ENCODE measurements at regions not wholly inside any gene's neighbourhood (a gene's known extent, or its start where the extent isn't known, plus 50 kb on each side); places are given as distances from the start of the nearest gene placed in this dataset.

DNA sequence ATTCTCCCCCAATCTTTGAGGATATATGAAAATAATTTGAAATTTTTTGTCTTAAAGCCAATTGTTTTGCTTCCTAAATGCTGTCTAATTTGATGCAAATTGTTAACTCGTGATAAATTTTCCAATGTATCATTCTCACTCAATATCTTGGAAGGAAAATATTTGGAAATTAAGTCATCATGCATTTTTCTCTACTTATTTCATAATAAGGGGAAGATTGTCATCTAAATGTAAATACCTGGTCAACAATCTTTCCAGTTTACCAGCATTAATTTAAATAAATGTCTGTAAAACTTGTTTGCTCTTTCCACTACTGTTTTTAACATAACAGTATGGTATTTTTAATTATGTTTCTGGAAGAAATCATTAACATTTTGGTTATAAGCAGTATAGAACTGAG, 78.3 kb upstream of the KCTD3 start:
- H3K9me2 ChIP-seq (ENCODE audit: insufficient read depth, low read length), result no peaks in the 10 kb centered on the region
- TF ChIP-seq, protein P1, sequence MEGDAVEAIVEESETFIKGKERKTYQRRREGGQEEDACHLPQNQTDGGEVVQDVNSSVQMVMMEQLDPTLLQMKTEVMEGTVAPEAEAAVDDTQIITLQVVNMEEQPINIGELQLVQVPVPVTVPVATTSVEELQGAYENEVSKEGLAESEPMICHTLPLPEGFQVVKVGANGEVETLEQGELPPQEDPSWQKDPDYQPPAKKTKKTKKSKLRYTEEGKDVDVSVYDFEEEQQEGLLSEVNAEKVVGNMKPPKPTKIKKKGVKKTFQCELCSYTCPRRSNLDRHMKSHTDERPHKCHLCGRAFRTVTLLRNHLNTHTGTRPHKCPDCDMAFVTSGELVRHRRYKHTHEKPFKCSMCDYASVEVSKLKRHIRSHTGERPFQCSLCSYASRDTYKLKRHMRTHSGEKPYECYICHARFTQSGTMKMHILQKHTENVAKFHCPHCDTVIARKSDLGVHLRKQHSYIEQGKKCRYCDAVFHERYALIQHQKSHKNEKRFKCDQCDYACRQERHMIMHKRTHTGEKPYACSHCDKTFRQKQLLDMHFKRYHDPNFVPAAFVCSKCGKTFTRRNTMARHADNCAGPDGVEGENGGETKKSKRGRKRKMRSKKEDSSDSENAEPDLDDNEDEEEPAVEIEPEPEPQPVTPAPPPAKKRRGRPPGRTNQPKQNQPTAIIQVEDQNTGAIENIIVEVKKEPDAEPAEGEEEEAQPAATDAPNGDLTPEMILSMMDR (conservative IDR thresholded peaks at IDR 0.05; ENCODE audit: low read length), result no peak
- TF ChIP-seq EZH2phosphoT487 (IDR thresholded peaks at IDR 0.05; ENCODE audit: borderline replicate concordance, low read depth, low read length), result no peak
- DNase-seq (ENCODE audit: low spot score), result no peak
- no peak overlapping the region for H3K4me3 ChIP-seq (ENCODE audit: low read depth, low read length, poor library complexity, severe bottlenecking)
- no peak overlapping the region for H2AFZ ChIP-seq (ENCODE audit: low read length)
- BruUV-seq (replicated peaks), result no TSS peak
- no peaks in the 10 kb centered on the region for H3K9me3 ChIP-seq (ENCODE audit: low read length)
- ChIA-PET CTCF (ENCODE audit: unreplicated experiment) (no interaction called here), POLR2A (no interaction called here)
- H4K20me1 ChIP-seq (ENCODE audit: insufficient read depth, low read length), result no peaks in the 10 kb centered on the region
- no peak overlapping the region for H3K27ac ChIP-seq (ENCODE audit: low read depth, low read length, poor library complexity, severe bottlenecking)
- H3K4me2 ChIP-seq (ENCODE audit: low read length), result no peak overlapping the region
- no peaks in the 10 kb centered on the region for H3K36me3 ChIP-seq (ENCODE audit: insufficient read depth, low read length)
- H3K4me1 ChIP-seq (ENCODE audit: insufficient read depth, low read length, poor library complexity, severe bottlenecking), result no peaks in the 10 kb centered on the region
- intact Hi-C loops (cut with micrococcal nuclease; ENCODE audit: unreplicated experiment), result no loop called here
- no peaks in the 10 kb centered on the region for H3K79me2 ChIP-seq (ENCODE audit: insufficient read depth, low read depth, low read length)

- ChIA-PET CTCF (ENCODE audit: unreplicated experiment) (no interaction called here), POLR2A (interaction anchor here (0.6 to 0.7 kb wide), 2 partner anchors 8 to 30 kb away, joined by 3 read pairs; no protein-coding TSS in a partner anchor)
- no peak overlapping the region for H3K4me2 ChIP-seq (ENCODE audit: low read length)
- no peaks in the 10 kb centered on the region for H3K79me2 ChIP-seq (ENCODE audit: insufficient read depth, low read depth, low read length)
- H4K20me1 ChIP-seq (ENCODE audit: insufficient read depth, low read length), result no peaks in the 10 kb centered on the region
- H3K9me2 ChIP-seq (ENCODE audit: insufficient read depth, low read length), result no peaks in the 10 kb centered on the region
- H3K4me3 ChIP-seq (ENCODE audit: low read depth, low read length, poor library complexity, severe bottlenecking), result no peak overlapping the region
- H3K27ac ChIP-seq (ENCODE audit: low read depth, low read length, poor library complexity, severe bottlenecking), result no peak overlapping the region
- H3K9me3 ChIP-seq (ENCODE audit: low read length), result no peaks in the 10 kb centered on the region
- no peaks in the 10 kb centered on the region for H3K4me1 ChIP-seq (ENCODE audit: insufficient read depth, low read length, poor library complexity, severe bottlenecking)
- H3K36me3 ChIP-seq (ENCODE audit: insufficient read depth, low read length), result no peaks in the 10 kb centered on the region
- no peak for TF ChIP-seq EZH2phosphoT487 (IDR thresholded peaks at IDR 0.05; ENCODE audit: borderline replicate concordance, low read depth, low read length)
- TF ChIP-seq, protein P1 (conservative IDR thresholded peaks at IDR 0.05; ENCODE audit: low read length), result no peak
- no peak for DNase-seq (ENCODE audit: low spot score)
- no TSS peak for BruUV-seq (replicated peaks)
- intact Hi-C loops (cut with micrococcal nuclease; ENCODE audit: unreplicated experiment), result no loop called here
- no peak overlapping the region for H2AFZ ChIP-seq (ENCODE audit: low read length)
Observed at GRCh38 chr1:215489771-215490565, 77.1 kb upstream of the KCTD3 start.

- no peak overlapping the region for H3K27ac ChIP-seq (ENCODE audit: low read depth, low read length, poor library complexity, severe bottlenecking)
- no TSS peak for BruUV-seq (replicated peaks)
- H3K79me2 ChIP-seq (ENCODE audit: insufficient read depth, low read depth, low read length), result no peaks in the 10 kb centered on the region
- no peak overlapping the region for H2AFZ ChIP-seq (ENCODE audit: low read length)
- no peak overlapping the region for H3K4me2 ChIP-seq (ENCODE audit: low read length)
- no peaks in the 10 kb centered on the region for H3K4me1 ChIP-seq (ENCODE audit: insufficient read depth, low read length, poor library complexity, severe bottlenecking)
- H3K9me3 ChIP-seq (ENCODE audit: low read length), result no peaks in the 10 kb centered on the region
- no peak for DNase-seq (ENCODE audit: low spot score)
- no peaks in the 10 kb centered on the region for H3K36me3 ChIP-seq (ENCODE audit: insufficient read depth, low read length)
- POLR2A ChIA-PET, result interaction anchor here (0.7 kb wide), 1 partner anchor 29 kb away, joined by 5 read pairs; no protein-coding TSS in a partner anchor
- TF ChIP-seq, protein P1 (conservative IDR thresholded peaks at IDR 0.05; ENCODE audit: low read length), result no peak
- no peak for TF ChIP-seq EZH2phosphoT487 (IDR thresholded peaks at IDR 0.05; ENCODE audit: borderline replicate concordance, low read depth, low read length)
- no peaks in the 10 kb centered on the region for H3K9me2 ChIP-seq (ENCODE audit: insufficient read depth, low read length)
- intact Hi-C loops (cut with micrococcal nuclease; ENCODE audit: unreplicated experiment), result no loop called here
- H3K4me3 ChIP-seq (ENCODE audit: low read depth, low read length, poor library complexity, severe bottlenecking), result no peak overlapping the region
- CTCF ChIA-PET (ENCODE audit: unreplicated experiment), result no interaction called here
- no peaks in the 10 kb centered on the region for H4K20me1 ChIP-seq (ENCODE audit: insufficient read depth, low read length)
Observed at GRCh38 chr1:215497528-215497927, 69.6 kb upstream of the KCTD3 start.

Data from OCI-LY7 (cell line).